HL-60 (cell line): ENCODE measurements at regions not wholly inside any gene's neighbourhood (a gene's known extent, or its start where the extent isn't known, plus 50 kb on each side); places are given as distances from the start of the nearest gene placed in this dataset.

Source experiments
- DNase-seq, 2 experiments: peaks; one replicate each; pipeline ENCODE4 v3.0.0-alpha.2; 2010 to 2020; ENCODE audit warnings: low read depth in 1 of 2, low spot score in 1 of 2
- H3K27ac ChIP-seq: fragments of 250-450 bp; sonication (Bioruptor Pico); replicated peaks from 2 replicates; pipeline ENCODE4 v1.5.1; 2020; ENCODE audit warnings: mild to moderate bottlenecking, moderate library complexity
- H3K27me3 ChIP-seq: fragments of 250-450 bp; sonication (Bioruptor Pico); 2 replicates; pipeline ENCODE4 v1.5.1; 2021; ENCODE audit warnings: mild to moderate bottlenecking, moderate library complexity; ENCODE audit not compliant: insufficient read depth, poor library complexity, severe bottlenecking
- H3K4me3 ChIP-seq: replicated peaks from 2 replicates; pipeline ENCODE4 v1.5.1; 2011; ENCODE audit warnings: mild to moderate bottlenecking, control low read depth, low read length; ENCODE audit not compliant: insufficient read depth
- GABPA ChIP-seq: IDR thresholded peaks from 2 replicates; pipeline ENCODE4 v1.6.1; 2012; ENCODE audit warnings: low read depth
- POLR2AphosphoS5 ChIP-seq: IDR thresholded peaks from 2 replicates; pipeline ENCODE4 v1.6.1; 2012; ENCODE audit warnings: low read depth
- SPI1 ChIP-seq: IDR thresholded peaks from 2 replicates; pipeline ENCODE4 v1.6.1; 2012; ENCODE audit warnings: low read depth, mild to moderate bottlenecking, borderline replicate concordance
- TF ChIP-seq, protein P1 (sequence below): IDR thresholded peaks from 2 replicates; pipeline ENCODE4 v1.6.1; 2012; ENCODE audit warnings: low read depth; ENCODE audit not compliant: insufficient replicate concordance
- TF ChIP-seq, protein P2 (sequence below): IDR thresholded peaks from one replicate; pipeline ENCODE4 v1.5.1; 2011; ENCODE audit warnings: low read length, control low read depth, inconsistent platforms; ENCODE audit not compliant: insufficient read depth

DNA sequence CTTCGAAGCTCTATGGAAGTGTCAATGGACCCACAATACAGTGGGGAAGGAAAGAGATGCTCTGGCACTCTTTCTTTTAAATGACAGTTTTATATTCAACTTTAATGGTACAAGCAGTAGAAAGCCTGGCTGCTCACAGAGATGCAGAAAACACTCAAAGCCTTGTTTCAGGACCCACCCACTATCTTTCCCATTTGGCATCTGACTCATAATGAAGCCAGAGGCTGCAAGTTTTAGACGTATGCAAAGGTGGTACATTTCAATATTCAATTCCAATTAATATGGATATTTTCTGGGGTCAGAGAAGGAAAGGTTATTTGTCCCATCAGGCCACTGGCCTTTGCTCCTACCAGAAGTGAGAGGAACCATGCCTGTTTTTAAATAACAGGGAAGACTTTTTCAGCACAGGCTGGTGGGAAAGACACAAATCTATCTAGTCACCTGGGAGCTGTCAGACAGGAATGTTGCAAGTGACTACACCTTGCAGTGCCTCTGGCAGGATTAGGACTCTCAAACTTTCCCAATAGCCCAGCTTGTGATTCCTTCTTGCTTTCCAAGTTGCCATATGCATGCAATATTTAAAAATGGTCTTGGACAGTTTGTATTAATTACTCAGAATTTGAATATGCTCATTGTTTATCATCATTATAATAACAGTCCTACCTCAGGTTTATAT is 70.0 kb upstream of the RAB40AL start:
- Histone ChIP-seq H3K4me3 (no peak overlapping the region), H3K27me3 (no peaks in the 10 kb centered on the region), H3K27ac (no peak overlapping the region)
- no peak for TF ChIP-seq GABPA
- DNase-seq: no peak

DNA sequence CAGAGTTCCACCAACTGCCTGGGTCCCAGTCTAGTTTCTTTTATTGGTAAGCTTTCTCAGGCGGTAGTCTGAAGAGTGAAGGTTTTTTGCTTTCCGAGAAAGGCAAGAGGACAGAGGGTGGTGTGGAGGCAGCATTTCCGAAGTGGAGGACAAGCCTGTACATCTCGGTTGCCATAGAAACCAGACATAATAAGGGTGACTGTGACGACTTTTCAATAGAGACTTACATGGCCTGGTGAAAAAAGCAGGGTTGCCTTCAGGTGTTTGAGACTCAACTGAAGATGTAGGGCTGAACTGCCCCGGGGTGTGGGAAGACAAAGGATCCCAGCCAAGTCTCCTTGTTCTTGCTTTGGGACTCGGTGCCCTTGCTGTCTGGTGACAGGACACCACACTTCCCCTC is 53.6 kb upstream of the RAB40AL start:
- TF ChIP-seq GABPA (no peak), POLR2AphosphoS5 (no peak), SPI1 (no peak)
- TF ChIP-seq, protein P1, sequence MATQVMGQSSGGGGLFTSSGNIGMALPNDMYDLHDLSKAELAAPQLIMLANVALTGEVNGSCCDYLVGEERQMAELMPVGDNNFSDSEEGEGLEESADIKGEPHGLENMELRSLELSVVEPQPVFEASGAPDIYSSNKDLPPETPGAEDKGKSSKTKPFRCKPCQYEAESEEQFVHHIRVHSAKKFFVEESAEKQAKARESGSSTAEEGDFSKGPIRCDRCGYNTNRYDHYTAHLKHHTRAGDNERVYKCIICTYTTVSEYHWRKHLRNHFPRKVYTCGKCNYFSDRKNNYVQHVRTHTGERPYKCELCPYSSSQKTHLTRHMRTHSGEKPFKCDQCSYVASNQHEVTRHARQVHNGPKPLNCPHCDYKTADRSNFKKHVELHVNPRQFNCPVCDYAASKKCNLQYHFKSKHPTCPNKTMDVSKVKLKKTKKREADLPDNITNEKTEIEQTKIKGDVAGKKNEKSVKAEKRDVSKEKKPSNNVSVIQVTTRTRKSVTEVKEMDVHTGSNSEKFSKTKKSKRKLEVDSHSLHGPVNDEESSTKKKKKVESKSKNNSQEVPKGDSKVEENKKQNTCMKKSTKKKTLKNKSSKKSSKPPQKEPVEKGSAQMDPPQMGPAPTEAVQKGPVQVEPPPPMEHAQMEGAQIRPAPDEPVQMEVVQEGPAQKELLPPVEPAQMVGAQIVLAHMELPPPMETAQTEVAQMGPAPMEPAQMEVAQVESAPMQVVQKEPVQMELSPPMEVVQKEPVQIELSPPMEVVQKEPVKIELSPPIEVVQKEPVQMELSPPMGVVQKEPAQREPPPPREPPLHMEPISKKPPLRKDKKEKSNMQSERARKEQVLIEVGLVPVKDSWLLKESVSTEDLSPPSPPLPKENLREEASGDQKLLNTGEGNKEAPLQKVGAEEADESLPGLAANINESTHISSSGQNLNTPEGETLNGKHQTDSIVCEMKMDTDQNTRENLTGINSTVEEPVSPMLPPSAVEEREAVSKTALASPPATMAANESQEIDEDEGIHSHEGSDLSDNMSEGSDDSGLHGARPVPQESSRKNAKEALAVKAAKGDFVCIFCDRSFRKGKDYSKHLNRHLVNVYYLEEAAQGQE: no peak
- TF ChIP-seq, protein P2, sequence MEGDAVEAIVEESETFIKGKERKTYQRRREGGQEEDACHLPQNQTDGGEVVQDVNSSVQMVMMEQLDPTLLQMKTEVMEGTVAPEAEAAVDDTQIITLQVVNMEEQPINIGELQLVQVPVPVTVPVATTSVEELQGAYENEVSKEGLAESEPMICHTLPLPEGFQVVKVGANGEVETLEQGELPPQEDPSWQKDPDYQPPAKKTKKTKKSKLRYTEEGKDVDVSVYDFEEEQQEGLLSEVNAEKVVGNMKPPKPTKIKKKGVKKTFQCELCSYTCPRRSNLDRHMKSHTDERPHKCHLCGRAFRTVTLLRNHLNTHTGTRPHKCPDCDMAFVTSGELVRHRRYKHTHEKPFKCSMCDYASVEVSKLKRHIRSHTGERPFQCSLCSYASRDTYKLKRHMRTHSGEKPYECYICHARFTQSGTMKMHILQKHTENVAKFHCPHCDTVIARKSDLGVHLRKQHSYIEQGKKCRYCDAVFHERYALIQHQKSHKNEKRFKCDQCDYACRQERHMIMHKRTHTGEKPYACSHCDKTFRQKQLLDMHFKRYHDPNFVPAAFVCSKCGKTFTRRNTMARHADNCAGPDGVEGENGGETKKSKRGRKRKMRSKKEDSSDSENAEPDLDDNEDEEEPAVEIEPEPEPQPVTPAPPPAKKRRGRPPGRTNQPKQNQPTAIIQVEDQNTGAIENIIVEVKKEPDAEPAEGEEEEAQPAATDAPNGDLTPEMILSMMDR: no peak
- no peak for DNase-seq
- H3K27ac ChIP-seq: no peak overlapping the region
- no peak overlapping the region for H3K4me3 ChIP-seq
- H3K27me3 ChIP-seq: no peaks in the 10 kb centered on the region
